Osteocyte (in vitro differentiated cells): ENCODE measurements at regions not wholly inside any gene's neighbourhood (a gene's known extent, or its start where the extent isn't known, plus 50 kb on each side); places are given as distances from the start of the nearest gene placed in this dataset.

ENCODE experiments used
- DNase-seq: peaks from one replicate; pipeline ENCODE4 v3.0.0; 2021; ENCODE audit warnings: mixed read lengths; ENCODE audit not compliant: unreplicated experiment; ENCODE audit errors: extremely low spot score
- H3K27ac Mint-ChIP-seq: one replicate; pipeline ENCODE4 v1.8.0; 2021; ENCODE audit warnings: mild to moderate bottlenecking, mixed read lengths; ENCODE audit not compliant: unreplicated experiment
- H3K27me3 Mint-ChIP-seq: one replicate; pipeline ENCODE4 v1.8.0; 2021; ENCODE audit warnings: mixed read lengths; ENCODE audit not compliant: unreplicated experiment
- H3K36me3 Mint-ChIP-seq: one replicate; pipeline ENCODE4 v1.8.0; 2021; ENCODE audit warnings: mixed read lengths; ENCODE audit not compliant: unreplicated experiment
- H3K4me1 Mint-ChIP-seq: one replicate; pipeline ENCODE4 v1.8.0; 2021; ENCODE audit warnings: mixed read lengths; ENCODE audit not compliant: unreplicated experiment
- H3K4me3 Mint-ChIP-seq: one replicate; pipeline ENCODE4 v1.8.0; 2021; ENCODE audit warnings: mild to moderate bottlenecking, moderate library complexity, mixed read lengths; ENCODE audit not compliant: unreplicated experiment
- H3K9me3 Mint-ChIP-seq: one replicate; pipeline ENCODE4 v1.8.0; 2021; ENCODE audit warnings: mixed read lengths; ENCODE audit not compliant: unreplicated experiment
- TF ChIP-seq, protein P1 (sequence below): fragments of 200-600 bp; sonication (generic); IDR thresholded peaks from 2 replicates; pipeline ENCODE4 v1.5.0; 2021; ENCODE audit warnings: antibody characterized with exemption, mild to moderate bottlenecking, moderate library complexity

DNA sequence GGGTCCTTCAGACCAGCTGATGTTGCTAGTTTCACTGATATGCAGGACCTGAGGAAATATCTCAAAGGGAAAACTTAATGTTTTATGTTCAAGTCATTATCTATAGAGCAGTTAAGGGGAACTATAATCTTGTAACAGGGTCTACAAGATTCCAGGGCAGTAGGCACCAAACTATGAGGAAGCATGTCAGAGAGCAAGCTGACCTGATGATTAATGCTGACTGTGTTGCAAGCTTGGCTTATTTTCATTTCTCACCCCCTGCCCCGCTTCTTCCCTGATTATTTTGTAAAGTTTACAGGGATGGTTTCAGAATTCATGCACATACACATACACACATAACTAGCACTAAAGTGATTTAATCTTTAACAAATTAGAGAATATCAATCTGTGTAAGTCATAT lies 84.3 kb upstream of the CACNA2D1 start:
- DNase-seq: no peak
- TF ChIP-seq, protein P1, sequence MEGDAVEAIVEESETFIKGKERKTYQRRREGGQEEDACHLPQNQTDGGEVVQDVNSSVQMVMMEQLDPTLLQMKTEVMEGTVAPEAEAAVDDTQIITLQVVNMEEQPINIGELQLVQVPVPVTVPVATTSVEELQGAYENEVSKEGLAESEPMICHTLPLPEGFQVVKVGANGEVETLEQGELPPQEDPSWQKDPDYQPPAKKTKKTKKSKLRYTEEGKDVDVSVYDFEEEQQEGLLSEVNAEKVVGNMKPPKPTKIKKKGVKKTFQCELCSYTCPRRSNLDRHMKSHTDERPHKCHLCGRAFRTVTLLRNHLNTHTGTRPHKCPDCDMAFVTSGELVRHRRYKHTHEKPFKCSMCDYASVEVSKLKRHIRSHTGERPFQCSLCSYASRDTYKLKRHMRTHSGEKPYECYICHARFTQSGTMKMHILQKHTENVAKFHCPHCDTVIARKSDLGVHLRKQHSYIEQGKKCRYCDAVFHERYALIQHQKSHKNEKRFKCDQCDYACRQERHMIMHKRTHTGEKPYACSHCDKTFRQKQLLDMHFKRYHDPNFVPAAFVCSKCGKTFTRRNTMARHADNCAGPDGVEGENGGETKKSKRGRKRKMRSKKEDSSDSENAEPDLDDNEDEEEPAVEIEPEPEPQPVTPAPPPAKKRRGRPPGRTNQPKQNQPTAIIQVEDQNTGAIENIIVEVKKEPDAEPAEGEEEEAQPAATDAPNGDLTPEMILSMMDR: no peak
- H3K4me1 Mint-ChIP-seq: no peaks in the 10 kb centered on the region
- H3K27me3 Mint-ChIP-seq: no peaks in the 10 kb centered on the region
- no peaks in the 10 kb centered on the region for H3K9me3 Mint-ChIP-seq
- H3K27ac Mint-ChIP-seq: no peak overlapping the region
- no peak overlapping the region for H3K4me3 Mint-ChIP-seq
- no peaks in the 10 kb centered on the region for H3K36me3 Mint-ChIP-seq

DNA sequence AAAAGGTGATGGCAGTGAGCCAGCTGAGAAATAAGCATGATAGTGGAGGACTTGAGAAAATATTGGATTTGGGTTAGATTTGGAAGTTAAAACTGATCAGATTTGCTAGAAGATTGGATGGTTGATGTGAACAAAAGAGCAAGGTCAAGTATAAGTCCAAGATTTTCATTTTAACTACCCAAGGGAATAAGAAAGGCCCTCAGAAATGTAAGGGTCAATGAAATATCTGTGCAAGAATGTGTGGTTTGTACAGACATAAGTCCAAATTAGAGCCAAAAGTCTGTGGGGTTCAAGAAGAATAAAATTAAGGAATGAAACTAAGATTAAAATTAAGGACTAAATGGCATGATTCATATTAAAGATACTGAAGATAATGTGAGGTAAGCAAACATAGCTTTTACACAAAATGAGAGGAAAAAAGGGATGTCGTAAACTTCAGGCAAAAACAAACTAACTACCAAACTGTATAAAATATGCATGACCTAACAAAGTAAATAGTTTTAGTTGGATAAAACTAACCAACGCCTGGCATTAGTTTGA lies 78.4 kb upstream of the CACNA2D1 start:
- Mint-ChIP-seq H3K4me1 (peaks cover 6% of the 10 kb centered on the region), H3K4me3 (no peak overlapping the region), H3K27ac (no peak overlapping the region), H3K36me3 (no peaks in the 10 kb centered on the region), H3K27me3 (no peaks in the 10 kb centered on the region), H3K9me3 (no peaks in the 10 kb centered on the region)
- TF ChIP-seq, protein P1: no peak
- no peak for DNase-seq

DNA sequence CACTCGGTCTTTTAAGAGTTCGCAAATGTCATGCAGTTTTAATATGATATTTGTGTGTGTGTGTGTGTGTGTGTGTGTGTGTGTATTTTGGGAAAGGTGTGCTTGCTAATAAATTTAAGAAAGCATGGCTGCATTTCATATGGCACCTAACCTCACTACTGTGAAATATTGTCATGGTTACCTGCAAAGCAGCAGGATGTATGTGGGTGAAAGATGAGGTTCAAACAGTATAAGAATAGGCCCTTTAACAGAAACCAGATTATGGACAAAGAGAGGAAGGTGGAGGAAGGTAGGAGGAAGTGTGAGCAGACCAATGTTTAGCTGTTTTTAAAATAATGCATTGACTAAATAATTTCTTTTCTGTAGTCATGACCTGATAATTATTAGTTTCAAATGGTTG lies 73.5 kb upstream of the CACNA2D1 start:
- Mint-ChIP-seq H3K4me1 (peaks cover 5% of the 10 kb centered on the region), H3K27me3 (no peaks in the 10 kb centered on the region), H3K9me3 (no peaks in the 10 kb centered on the region), H3K4me3 (no peak overlapping the region), H3K27ac (no peak overlapping the region), H3K36me3 (no peaks in the 10 kb centered on the region)
- TF ChIP-seq, protein P1: no peak
- DNase-seq: no peak

DNA sequence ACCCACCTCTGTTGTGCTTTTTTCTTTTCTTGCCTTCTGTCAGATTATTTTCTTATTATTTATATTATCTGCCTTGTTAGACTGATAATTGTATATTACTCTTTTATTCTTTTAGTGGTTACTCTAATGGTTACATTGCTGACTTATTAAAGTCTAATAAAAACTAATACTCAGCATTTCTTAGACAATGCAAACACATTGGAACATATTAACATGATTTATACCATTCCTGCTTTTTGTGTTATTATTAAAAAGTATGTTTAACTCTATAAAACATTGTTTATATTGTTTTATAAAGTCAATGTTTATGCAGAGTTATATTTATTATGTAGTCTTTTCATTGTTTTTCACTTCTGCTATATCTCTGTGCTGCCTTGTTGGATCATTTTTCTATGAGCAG lies 68.0 kb upstream of the CACNA2D1 start:
- TF ChIP-seq, protein P1: no peak
- peaks cover 4% of the 10 kb centered on the region for H3K27me3 Mint-ChIP-seq
- H3K27ac Mint-ChIP-seq: no peak overlapping the region
- H3K4me1 Mint-ChIP-seq: no peaks in the 10 kb centered on the region
- DNase-seq: no peak
- no peak overlapping the region for H3K4me3 Mint-ChIP-seq
- no peaks in the 10 kb centered on the region for H3K9me3 Mint-ChIP-seq
- no peaks in the 10 kb centered on the region for H3K36me3 Mint-ChIP-seq

DNA sequence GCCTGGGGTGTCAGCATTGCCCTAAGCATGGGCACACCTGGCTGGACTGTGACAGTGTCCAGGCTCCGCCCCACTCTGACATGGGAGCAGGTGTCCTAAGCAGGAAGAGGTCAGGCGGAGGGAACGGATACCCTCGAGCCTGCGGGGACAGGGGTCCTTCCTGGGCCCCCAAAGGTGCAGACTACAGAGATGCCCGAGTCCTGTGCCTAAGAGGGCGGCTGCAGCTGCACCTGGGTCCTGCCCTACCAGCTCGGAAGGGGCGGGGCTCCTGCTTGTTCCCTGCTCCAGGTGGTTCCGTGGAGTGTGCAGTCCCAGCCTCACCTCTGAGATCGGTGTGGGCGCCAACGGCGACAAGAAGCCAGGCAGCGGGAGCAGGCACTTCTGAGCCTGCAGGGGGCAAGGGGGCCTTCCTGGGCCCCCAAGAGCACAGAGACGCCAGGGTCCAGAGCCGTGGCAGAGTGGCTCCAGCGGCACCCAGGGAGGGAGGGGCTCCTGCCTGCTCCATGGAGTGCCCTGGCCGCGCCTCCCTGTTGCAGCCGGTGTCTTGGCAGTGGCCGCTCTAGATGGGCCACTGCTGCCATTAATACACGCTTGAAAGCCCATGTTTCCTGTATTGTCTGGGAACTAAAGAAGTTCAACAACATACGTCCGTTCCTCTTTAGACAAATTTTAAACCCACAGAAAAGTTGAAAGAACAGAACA lies 64.5 kb upstream of the CACNA2D1 start:
- Mint-ChIP-seq H3K27ac (no peak overlapping the region), H3K4me3 (no peak overlapping the region), H3K36me3 (no peaks in the 10 kb centered on the region), H3K27me3 (peaks cover 4% of the 10 kb centered on the region), H3K4me1 (no peaks in the 10 kb centered on the region), H3K9me3 (peaks cover 9% of the 10 kb centered on the region)
- no peak for DNase-seq
- TF ChIP-seq, protein P1: no peak
